ENCODE measurements at regions not wholly inside any gene's neighbourhood (a gene's known extent, or its start where the extent isn't known, plus 50 kb on each side); places are given as distances from the start of the nearest gene placed in this dataset.

GRCh38 chr1:4959216-4959615 lies 304.8 kb downstream of the AJAP1 start:
- TF ChIP-seq, protein P1, sequence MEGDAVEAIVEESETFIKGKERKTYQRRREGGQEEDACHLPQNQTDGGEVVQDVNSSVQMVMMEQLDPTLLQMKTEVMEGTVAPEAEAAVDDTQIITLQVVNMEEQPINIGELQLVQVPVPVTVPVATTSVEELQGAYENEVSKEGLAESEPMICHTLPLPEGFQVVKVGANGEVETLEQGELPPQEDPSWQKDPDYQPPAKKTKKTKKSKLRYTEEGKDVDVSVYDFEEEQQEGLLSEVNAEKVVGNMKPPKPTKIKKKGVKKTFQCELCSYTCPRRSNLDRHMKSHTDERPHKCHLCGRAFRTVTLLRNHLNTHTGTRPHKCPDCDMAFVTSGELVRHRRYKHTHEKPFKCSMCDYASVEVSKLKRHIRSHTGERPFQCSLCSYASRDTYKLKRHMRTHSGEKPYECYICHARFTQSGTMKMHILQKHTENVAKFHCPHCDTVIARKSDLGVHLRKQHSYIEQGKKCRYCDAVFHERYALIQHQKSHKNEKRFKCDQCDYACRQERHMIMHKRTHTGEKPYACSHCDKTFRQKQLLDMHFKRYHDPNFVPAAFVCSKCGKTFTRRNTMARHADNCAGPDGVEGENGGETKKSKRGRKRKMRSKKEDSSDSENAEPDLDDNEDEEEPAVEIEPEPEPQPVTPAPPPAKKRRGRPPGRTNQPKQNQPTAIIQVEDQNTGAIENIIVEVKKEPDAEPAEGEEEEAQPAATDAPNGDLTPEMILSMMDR (IDR thresholded peaks at IDR 0.05; ENCODE audit: borderline replicate concordance, extremely low read depth, low read length, poor library complexity, severe bottlenecking), result no peak
- no peak for TF ChIP-seq EZH2 (IDR thresholded peaks at IDR 0.05; ENCODE audit: borderline replicate concordance, low read depth, low read length, severe bottlenecking)
